HG03097 (cell line): ENCODE measurements at regions not wholly inside any gene's neighbourhood (a gene's known extent, or its start where the extent isn't known, plus 50 kb on each side); places are given as distances from the start of the nearest gene placed in this dataset.

Experiments
- ATAC-seq: cut with Tn5 transposase; IDR thresholded peaks from one replicate; pipeline ENCODE4 v1.9.1; 2021; ENCODE audit not compliant: unreplicated experiment, low FRiP score

GRCh38 chr1:229183588-229183987, 87.3 kb upstream of the RAB4A start:
- no peak for ATAC-seq

- no peak for ATAC-seq
Observed at GRCh38 chr1:229184066-229184465, 86.8 kb upstream of the RAB4A start.

DNA sequence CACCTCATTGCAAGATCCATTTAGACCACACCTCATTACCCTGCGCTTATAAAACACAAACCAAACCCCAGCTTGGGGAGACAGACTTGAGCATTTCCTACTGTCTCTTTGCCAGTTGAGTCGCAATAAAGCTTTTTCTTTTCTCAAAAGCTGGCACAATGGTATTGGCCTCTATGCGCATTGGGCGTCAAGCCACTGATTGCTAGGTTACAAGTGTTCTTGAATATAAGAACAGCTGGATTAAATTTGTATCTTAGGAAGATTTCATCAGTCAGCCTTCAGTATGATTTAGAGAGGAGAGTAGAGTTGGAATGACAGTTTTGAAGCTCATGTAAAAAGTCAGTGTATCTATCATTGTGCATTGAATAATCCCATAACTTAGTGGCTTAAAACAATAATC, 84.9 kb upstream of the RAB4A start:
- no peak for ATAC-seq

DNA sequence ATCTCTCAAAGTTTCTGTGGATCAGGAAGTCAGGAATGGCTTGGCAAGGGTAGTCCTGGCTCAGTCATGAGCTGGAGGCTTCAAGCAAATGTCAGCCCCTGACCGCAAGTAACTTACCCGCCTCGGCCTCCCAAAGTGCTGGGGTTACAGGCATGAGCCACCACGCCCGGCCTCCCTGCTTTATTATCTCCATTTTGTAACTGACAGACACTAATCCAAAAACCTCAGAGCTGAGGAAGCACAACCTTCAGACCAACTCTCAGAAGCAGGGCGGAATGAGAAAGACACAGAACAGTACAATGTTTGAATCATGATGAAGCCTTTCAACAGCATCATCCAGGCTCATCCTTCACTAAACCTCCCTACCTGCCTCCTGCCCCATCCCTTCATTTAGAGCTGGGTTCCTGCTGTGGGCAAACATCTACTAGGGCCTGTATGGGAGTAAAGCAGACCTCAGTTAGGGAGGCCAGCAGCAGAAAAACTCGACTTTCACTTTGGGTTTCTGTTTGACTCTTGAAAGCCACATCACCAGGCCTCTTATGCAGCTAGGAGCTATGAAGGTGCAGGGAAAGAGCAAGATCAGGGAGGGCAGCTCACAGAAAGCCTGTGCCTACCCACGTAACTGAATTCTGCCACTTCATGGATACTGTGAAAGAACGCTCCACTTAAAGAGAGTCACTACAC, 84.4 kb upstream of the RAB4A start:
- peak; percentile 92 for ATAC-seq

DNA sequence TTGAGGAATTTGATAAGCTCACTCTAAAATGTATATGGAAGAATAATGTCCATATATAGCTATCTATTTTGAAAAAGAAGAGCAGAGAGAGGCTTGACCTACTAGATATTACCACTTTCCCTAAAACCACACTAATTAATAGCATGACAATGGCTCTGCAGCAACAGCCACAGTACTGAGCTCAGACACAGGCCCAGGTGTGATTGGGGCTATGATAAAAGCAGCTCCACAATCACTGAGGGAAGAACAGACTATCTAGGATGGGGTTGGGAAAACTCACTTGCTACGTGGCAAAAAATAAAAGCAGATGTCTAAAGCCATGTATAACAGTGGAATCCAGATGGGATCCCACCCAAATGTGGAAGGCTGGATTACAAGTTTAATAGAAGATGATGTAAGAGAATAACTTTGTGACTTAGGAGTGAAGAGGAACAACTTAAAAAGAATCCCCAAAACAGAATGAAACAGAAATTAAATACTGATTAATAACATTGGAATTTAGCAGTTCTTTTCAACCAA, 80.8 kb upstream of the RAB4A start:
- no peak for ATAC-seq

DNA sequence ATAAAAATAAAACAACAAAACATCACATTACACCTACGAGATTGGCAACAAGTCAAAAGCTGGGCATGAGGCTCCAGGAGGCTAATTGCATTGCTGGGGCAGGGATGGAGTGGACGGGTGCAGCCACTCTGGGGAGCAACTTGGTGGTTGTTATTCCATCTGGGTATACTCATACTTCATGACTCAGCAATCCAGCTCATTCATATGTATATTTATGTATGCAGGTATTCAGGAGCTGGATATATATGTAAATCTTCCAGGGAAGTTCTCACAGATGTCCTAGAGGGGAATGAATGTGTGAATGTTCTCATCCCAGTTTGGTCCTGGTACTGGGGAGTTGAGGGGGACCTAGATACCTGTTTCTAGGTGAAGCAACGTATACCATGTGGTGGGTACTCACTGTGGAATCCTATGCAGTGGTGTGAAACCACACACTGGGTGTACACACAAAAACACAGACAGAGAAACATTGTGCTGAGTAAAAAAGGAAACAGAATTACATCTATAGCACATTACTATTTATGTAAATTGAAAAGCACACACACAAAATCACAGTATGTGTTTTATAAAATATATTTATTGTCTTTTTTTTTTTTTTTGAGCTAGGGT, 79.7 kb upstream of the RAB4A start:
- no peak for ATAC-seq

DNA sequence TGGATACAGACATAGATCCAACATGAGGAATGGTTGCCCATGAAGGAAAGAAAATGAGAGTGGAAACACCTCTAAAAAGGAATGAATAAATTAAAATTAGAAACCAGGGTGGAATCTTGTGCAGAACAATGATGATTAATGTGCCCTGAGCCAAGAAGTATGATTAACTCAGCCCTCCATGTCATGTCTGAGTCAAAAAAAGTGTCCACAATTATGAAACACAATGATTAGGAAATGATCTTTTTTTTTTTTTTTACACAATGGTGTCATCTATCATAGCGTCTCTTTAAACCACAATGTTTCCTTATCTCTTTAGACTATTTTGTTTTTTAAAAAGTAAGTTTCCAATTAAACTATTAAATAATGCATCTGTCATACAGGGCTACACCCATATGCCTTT, 78.9 kb upstream of the RAB4A start:
- no peak for ATAC-seq

GRCh38 chr1:229192853-229193252, 78.1 kb upstream of the RAB4A start:
- no peak for ATAC-seq

DNA sequence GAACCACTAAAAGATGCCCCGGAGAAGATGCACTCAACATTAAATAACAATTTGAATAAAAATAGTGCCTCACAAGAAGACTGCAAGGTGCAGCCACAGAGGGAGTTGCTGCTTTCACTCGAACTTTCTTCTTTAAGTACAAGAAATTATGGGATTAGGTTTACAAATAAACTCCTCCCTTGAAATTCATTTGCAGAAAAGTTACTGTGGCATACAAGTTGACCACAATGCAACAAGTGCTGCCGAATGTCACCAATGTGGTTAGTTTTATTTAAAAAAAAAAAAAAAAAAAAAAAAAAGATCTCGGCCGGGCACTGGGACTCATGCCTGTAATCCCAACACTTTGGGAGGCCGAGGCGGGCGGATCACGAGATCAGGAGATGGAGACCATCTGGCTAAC, 76.8 kb upstream of the RAB4A start:
- no peak for ATAC-seq

DNA sequence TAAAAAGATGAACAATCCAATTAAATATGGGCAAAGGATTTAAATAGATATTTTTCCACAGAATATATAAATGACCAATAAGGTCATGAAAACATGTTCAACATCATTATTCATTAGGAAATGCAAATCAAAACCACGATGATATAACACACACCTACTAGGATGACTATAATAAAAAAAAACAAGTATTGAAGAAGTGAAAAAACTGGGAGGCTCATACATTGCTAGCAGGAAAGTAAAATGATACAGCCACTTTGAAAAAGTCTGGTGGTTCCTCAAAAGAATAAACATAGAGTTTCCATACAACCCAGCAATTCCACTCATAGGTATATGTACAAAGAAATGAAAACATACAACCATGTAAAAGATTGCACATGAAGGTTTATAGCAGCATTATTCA, 75.7 kb upstream of the RAB4A start:
- no peak for ATAC-seq

GRCh38 chr1:229196404-229197264, 74.3 kb upstream of the RAB4A start:
- no peak for ATAC-seq

GRCh38 chr1:229197265-229197585, 73.7 kb upstream of the RAB4A start:
- no peak for ATAC-seq

DNA sequence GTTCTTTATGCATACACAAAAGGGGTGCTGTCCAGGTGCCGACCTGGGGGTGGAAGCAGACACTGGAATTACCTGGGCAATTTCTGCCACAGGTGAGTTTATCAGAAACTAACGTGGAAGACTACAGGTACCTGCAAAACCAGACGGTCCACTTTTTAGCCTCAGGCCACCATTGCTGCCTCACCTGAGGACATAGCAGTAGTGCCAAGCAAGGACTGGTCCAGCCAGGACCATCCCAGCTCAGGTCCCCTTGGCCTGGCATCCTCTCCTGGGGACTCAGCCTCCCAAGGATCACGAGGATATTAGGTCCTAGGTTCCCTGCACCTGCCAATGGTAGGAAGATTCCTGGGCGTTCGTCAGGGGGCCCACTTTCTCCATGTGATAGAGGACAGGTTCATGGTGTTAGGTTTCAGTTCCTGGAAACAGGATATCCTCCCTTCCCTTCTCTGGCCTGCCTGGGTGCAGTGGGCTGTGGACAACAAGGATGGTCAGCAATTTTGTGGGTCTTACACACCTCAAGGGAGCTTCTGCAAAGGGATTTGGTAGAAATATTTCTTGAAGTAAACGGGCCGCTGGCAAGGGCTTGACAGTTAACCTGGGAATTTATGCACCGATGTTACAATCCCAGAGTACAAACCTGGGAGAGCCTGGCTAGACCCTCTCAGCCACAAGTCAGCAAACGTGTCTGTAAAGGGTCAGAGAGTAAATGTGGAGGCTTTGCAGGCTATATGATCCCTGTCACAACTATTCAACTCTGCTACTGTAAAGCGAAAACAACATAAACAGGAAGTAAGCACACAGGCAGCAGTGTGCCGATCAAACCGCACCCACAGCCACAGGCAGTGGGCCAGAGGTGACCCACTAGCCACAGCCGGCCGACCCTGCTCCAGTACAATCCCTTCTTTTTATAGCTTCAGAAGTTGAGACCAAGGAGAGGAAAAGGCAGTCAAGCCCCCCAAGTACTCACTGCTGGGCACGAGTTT, 71.4 kb upstream of the RAB4A start:
- no peak for ATAC-seq

- ATAC-seq = no peak
Observed at GRCh38 chr1:229203030-229203751, 67.7 kb upstream of the RAB4A start.

GRCh38 chr1:229203991-229204632, 66.8 kb upstream of the RAB4A start:
- no peak for ATAC-seq

DNA sequence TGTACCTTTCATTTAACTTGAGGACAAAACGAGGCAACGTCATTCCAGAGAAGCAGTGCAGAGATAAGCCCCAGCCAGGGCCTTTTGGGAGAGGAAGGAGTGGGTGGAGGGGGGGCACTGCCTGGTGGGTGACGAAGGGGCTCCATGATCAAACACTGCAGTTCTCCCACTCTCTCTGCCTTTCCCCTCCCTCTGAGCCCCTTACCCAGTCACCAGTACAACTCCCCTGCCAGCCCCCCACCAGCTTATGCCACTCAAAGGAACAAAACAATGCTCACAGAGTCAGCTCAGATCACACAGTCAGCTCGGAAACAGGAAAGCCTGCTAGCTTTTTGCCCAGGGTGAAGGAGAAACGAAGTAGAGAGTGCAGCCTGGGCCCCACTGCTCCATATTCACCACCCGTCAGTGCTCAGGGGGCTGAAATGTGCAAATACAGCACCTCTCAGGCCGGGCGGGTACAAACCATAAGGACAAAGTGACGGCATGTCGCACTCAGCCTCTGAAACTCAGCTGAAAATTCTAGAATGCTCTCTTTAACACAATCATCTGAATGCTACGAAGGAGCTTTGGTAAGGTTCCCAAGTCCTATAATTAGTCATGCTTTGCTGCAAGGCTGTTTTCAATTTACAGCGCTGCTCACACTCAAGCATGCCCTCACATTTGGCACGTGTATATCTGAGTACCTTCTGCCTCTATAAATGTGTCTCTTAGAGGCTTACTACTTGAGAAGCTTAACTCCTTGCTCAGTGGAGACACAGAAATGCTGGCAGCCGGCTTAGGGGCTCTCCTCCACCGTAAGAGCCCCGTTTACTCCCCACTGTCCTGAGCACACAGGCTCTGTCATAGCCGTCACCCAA, 65.8 kb upstream of the RAB4A start:
- no peak for ATAC-seq

- no peak for ATAC-seq
Observed at GRCh38 chr1:229205854-229206253, 65.1 kb upstream of the RAB4A start.

GRCh38 chr1:229207916-229208315, 63.0 kb upstream of the RAB4A start:
- ATAC-seq = no peak
